Endothelial cell (in vitro differentiated cells): ENCODE measurements at regions not wholly inside any gene's neighbourhood (a gene's known extent, or its start where the extent isn't known, plus 50 kb on each side); places are given as distances from the start of the nearest gene placed in this dataset.

Experiments used
- DNase-seq: peaks from one replicate; pipeline ENCODE4 v3.0.0; 2021; ENCODE audit warnings: low spot score
- H3K27ac Mint-ChIP-seq: one replicate; pipeline ENCODE4 v1.8.0; 2021; ENCODE audit warnings: mixed read lengths, inconsistent platforms; ENCODE audit not compliant: unreplicated experiment
- H3K27me3 Mint-ChIP-seq: one replicate; pipeline ENCODE4 v1.8.0; 2021; ENCODE audit warnings: mild to moderate bottlenecking, moderate library complexity, mixed read lengths, inconsistent platforms; ENCODE audit not compliant: unreplicated experiment
- H3K36me3 Mint-ChIP-seq: one replicate; pipeline ENCODE4 v1.8.0; 2021; ENCODE audit warnings: mild to moderate bottlenecking, low read depth, mixed read lengths, inconsistent platforms; ENCODE audit not compliant: unreplicated experiment
- H3K4me1 Mint-ChIP-seq: one replicate; pipeline ENCODE4 v1.8.0; 2021; ENCODE audit warnings: mild to moderate bottlenecking, mixed read lengths, inconsistent platforms; ENCODE audit not compliant: unreplicated experiment
- H3K4me3 Mint-ChIP-seq: one replicate; pipeline ENCODE4 v1.8.0; 2021; ENCODE audit warnings: mild to moderate bottlenecking, mixed read lengths, inconsistent platforms; ENCODE audit not compliant: unreplicated experiment
- H3K9me3 Mint-ChIP-seq: one replicate; pipeline ENCODE4 v1.8.0; 2021; ENCODE audit warnings: mixed read lengths, inconsistent platforms; ENCODE audit not compliant: unreplicated experiment
- TF ChIP-seq, protein P1 (sequence below): fragments of 200-600 bp; sonication (generic); IDR thresholded peaks from one replicate; pipeline ENCODE4 v1.5.0; 2021; ENCODE audit warnings: antibody characterized with exemption; ENCODE audit not compliant: unreplicated experiment

DNA sequence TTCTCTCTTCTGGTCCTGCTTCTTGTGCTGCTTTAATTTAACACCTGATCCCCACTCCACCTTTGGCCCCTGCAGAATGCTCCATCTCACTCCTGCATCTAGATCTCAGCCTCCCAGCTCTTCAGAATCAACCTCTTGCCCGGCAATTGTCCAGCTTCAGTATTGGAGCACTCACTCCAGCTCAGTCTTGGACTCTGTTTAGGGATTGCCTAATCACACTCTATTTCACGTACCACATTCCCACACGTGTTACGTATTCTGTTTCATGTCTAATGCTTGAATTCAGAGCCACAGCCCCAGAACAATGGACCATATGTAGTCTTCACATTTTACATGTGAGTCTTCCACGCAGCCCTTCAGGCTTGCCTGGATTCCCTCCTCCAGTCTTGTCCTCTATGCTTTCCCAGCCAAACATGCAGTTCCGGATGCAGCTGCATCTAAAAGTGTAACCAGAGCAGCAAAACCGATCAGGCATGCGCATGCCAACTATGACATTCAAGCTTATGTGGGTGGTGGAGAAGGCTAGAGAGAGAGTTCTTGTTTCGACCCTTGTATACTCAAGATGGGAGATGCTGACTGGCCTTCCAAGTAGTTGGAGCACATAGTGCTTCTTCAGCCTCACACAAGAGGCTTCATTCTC lies 105.2 kb upstream of the FAM9A start:
- Mint-ChIP-seq H3K27ac (no peak overlapping the region), H3K4me3 (no peak overlapping the region), H3K27me3 (peaks cover 1% of the 10 kb centered on the region), H3K4me1 (peaks cover 6% of the 10 kb centered on the region), H3K9me3 (no peaks in the 10 kb centered on the region), H3K36me3 (no peaks in the 10 kb centered on the region)
- TF ChIP-seq, protein P1, sequence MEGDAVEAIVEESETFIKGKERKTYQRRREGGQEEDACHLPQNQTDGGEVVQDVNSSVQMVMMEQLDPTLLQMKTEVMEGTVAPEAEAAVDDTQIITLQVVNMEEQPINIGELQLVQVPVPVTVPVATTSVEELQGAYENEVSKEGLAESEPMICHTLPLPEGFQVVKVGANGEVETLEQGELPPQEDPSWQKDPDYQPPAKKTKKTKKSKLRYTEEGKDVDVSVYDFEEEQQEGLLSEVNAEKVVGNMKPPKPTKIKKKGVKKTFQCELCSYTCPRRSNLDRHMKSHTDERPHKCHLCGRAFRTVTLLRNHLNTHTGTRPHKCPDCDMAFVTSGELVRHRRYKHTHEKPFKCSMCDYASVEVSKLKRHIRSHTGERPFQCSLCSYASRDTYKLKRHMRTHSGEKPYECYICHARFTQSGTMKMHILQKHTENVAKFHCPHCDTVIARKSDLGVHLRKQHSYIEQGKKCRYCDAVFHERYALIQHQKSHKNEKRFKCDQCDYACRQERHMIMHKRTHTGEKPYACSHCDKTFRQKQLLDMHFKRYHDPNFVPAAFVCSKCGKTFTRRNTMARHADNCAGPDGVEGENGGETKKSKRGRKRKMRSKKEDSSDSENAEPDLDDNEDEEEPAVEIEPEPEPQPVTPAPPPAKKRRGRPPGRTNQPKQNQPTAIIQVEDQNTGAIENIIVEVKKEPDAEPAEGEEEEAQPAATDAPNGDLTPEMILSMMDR = no peak
- DNase-seq = no peak

- no peak for DNase-seq
- Mint-ChIP-seq H3K9me3 (no peaks in the 10 kb centered on the region), H3K4me3 (no peak overlapping the region), H3K27ac (no peak overlapping the region), H3K4me1 (no peaks in the 10 kb centered on the region), H3K36me3 (no peaks in the 10 kb centered on the region), H3K27me3 (no peaks in the 10 kb centered on the region)
- TF ChIP-seq, protein P1 = no peak
Measured at GRCh38 chrX:8897259-8897658, 96.1 kb upstream of the FAM9A start.

DNA sequence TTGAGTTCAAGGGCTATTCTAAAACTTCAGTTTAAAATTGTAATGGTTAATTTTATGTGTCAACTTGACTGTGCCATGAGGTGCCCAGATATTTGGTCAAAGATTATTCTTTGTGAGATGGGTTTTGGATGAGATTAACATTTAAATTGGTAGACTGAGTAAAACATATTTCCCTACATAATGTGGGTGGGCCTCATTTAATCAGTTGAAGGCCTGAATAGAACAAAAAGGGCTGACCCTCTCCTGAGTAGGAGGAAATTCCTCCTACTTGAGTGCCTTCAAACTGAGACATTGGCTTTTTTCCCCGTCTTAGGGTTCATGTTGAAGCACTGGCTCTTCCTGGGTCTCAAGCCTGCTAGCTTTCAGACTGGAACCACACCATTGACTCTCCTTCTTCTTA lies 89.6 kb upstream of the FAM9A start:
- H3K27me3 Mint-ChIP-seq = no peaks in the 10 kb centered on the region
- TF ChIP-seq, protein P1 = no peak
- H3K27ac Mint-ChIP-seq = no peak overlapping the region
- H3K36me3 Mint-ChIP-seq = no peaks in the 10 kb centered on the region
- H3K4me3 Mint-ChIP-seq = no peak overlapping the region
- no peaks in the 10 kb centered on the region for H3K4me1 Mint-ChIP-seq
- no peak for DNase-seq
- H3K9me3 Mint-ChIP-seq = no peaks in the 10 kb centered on the region

DNA sequence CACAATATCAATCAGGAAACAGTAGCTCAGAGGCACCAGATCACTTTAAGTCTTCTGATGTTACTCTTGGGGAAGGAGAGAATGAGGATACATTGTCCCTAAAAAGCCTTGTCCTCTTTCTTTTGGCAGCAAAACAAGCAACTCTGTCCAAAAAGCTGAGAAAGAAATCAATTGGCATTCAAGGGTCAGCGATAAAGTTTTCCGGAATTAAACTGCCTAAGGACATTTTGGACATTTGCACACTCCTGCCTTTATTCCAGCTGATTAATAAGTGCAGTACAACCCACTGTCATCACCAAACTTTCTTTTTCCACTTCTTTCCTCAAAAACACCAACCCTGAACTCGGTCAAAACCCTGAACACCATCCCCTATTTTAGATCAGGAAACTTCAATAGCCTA lies 85.8 kb upstream of the FAM9A start:
- no peak overlapping the region for H3K4me3 Mint-ChIP-seq
- no peaks in the 10 kb centered on the region for H3K36me3 Mint-ChIP-seq
- H3K9me3 Mint-ChIP-seq = no peaks in the 10 kb centered on the region
- no peaks in the 10 kb centered on the region for H3K27me3 Mint-ChIP-seq
- no peaks in the 10 kb centered on the region for H3K4me1 Mint-ChIP-seq
- H3K27ac Mint-ChIP-seq = no peak overlapping the region
- TF ChIP-seq, protein P1 = no peak
- no peak for DNase-seq

GRCh38 chrX:8879750-8880149 lies 78.6 kb upstream of the FAM9A start:
- TF ChIP-seq, protein P1 = peak; percentile 63
- no peak overlapping the region for H3K4me3 Mint-ChIP-seq
- H3K27ac Mint-ChIP-seq = no peak overlapping the region
- peak; percentile 26 for DNase-seq
- no peaks in the 10 kb centered on the region for H3K36me3 Mint-ChIP-seq
- no peaks in the 10 kb centered on the region for H3K9me3 Mint-ChIP-seq
- no peaks in the 10 kb centered on the region for H3K27me3 Mint-ChIP-seq
- H3K4me1 Mint-ChIP-seq = no peaks in the 10 kb centered on the region
